HEK293 (cell line): ENCODE measurements at regions not wholly inside any gene's neighbourhood (a gene's known extent, or its start where the extent isn't known, plus 50 kb on each side); places are given as distances from the start of the nearest gene placed in this dataset.

ENCODE experiments used
- PBX3 ChIP-seq: sonication (generic); formaldehyde crosslinking; IDR thresholded peaks from 2 replicates; pipeline ENCODE4 v1.8.1; 2022; ENCODE audit warnings: mild to moderate bottlenecking, moderate library complexity, missing genetic modification reagents
- REST ChIP-seq: fragments of 450-650 bp; formaldehyde crosslinking; IDR thresholded peaks from 2 replicates; pipeline ENCODE4 v1.5.1; 2016; ENCODE audit warnings: missing biosample characterization, missing genetic modification characterization
- SCRT2 ChIP-seq: fragments of 450-650 bp; formaldehyde crosslinking; IDR thresholded peaks from 2 replicates; pipeline ENCODE4 v1.5.1; 2016; ENCODE audit warnings: missing biosample characterization, missing genetic modification characterization
- ZBTB1 ChIP-seq: fragments of 450-650 bp; formaldehyde crosslinking; IDR thresholded peaks from 2 replicates; pipeline ENCODE4 v1.5.1; 2016; ENCODE audit warnings: missing biosample characterization, missing genetic modification characterization
- ZFP41 ChIP-seq: fragments of 450-650 bp; formaldehyde crosslinking; IDR thresholded peaks from 2 replicates; pipeline ENCODE4 v1.5.1; 2016; ENCODE audit warnings: missing biosample characterization, missing genetic modification characterization, borderline replicate concordance
- ZNF121 ChIP-seq: fragments of 450-650 bp; formaldehyde crosslinking; IDR thresholded peaks from 2 replicates; pipeline ENCODE4 v1.5.1; 2016; ENCODE audit warnings: missing biosample characterization, missing genetic modification characterization
- ZNF335 ChIP-seq: fragments of 450-650 bp; formaldehyde crosslinking; conservative IDR thresholded peaks from 2 replicates; pipeline ENCODE4 v1.5.1; 2016; ENCODE audit warnings: missing biosample characterization, missing genetic modification characterization
- ZNF416 ChIP-seq: fragments of 450-650 bp; formaldehyde crosslinking; IDR thresholded peaks from 2 replicates; pipeline ENCODE4 v1.5.1; 2016; ENCODE audit warnings: missing biosample characterization, missing genetic modification characterization
- ZNF768 ChIP-seq: fragments of 450-650 bp; formaldehyde crosslinking; IDR thresholded peaks from 2 replicates; pipeline ENCODE4 v1.5.1; 2018; ENCODE audit warnings: missing biosample characterization, mild to moderate bottlenecking, missing genetic modification characterization
- ZNF776 ChIP-seq: fragments of 450-650 bp; formaldehyde crosslinking; IDR thresholded peaks from 2 replicates; pipeline ENCODE4 v1.5.0; 2017; ENCODE audit warnings: missing biosample characterization, missing genetic modification characterization, borderline replicate concordance
- TF ChIP-seq, protein P1 (sequence below): fragments of 450-650 bp; formaldehyde crosslinking; IDR thresholded peaks from 2 replicates; pipeline ENCODE4 v1.5.1; 2016; ENCODE audit warnings: missing biosample characterization, missing genetic modification characterization
- TF ChIP-seq, protein P2 (sequence below): fragments of 450-650 bp; formaldehyde crosslinking; IDR thresholded peaks from 2 replicates; pipeline ENCODE4 v1.5.1; 2016; ENCODE audit warnings: missing biosample characterization, missing genetic modification characterization

- TF ChIP-seq, protein P1, sequence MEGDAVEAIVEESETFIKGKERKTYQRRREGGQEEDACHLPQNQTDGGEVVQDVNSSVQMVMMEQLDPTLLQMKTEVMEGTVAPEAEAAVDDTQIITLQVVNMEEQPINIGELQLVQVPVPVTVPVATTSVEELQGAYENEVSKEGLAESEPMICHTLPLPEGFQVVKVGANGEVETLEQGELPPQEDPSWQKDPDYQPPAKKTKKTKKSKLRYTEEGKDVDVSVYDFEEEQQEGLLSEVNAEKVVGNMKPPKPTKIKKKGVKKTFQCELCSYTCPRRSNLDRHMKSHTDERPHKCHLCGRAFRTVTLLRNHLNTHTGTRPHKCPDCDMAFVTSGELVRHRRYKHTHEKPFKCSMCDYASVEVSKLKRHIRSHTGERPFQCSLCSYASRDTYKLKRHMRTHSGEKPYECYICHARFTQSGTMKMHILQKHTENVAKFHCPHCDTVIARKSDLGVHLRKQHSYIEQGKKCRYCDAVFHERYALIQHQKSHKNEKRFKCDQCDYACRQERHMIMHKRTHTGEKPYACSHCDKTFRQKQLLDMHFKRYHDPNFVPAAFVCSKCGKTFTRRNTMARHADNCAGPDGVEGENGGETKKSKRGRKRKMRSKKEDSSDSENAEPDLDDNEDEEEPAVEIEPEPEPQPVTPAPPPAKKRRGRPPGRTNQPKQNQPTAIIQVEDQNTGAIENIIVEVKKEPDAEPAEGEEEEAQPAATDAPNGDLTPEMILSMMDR (tag by site-specific recombination): no peak
- TF ChIP-seq ZNF416 (tag by site-specific recombination) (no peak), ZNF121 (tag by site-specific recombination) (no peak), PBX3 (CRISPR knock-in tag) (no peak), REST (tag by site-specific recombination) (no peak), ZNF776 (tag by site-specific recombination) (no peak), SCRT2 (tag by site-specific recombination) (no peak), ZFP41 (tag by site-specific recombination) (no peak), ZNF768 (tag by site-specific recombination) (no peak), ZNF335 (tag by site-specific recombination) (no peak), ZBTB1 (tag by site-specific recombination) (no peak)
- TF ChIP-seq, protein P2, sequence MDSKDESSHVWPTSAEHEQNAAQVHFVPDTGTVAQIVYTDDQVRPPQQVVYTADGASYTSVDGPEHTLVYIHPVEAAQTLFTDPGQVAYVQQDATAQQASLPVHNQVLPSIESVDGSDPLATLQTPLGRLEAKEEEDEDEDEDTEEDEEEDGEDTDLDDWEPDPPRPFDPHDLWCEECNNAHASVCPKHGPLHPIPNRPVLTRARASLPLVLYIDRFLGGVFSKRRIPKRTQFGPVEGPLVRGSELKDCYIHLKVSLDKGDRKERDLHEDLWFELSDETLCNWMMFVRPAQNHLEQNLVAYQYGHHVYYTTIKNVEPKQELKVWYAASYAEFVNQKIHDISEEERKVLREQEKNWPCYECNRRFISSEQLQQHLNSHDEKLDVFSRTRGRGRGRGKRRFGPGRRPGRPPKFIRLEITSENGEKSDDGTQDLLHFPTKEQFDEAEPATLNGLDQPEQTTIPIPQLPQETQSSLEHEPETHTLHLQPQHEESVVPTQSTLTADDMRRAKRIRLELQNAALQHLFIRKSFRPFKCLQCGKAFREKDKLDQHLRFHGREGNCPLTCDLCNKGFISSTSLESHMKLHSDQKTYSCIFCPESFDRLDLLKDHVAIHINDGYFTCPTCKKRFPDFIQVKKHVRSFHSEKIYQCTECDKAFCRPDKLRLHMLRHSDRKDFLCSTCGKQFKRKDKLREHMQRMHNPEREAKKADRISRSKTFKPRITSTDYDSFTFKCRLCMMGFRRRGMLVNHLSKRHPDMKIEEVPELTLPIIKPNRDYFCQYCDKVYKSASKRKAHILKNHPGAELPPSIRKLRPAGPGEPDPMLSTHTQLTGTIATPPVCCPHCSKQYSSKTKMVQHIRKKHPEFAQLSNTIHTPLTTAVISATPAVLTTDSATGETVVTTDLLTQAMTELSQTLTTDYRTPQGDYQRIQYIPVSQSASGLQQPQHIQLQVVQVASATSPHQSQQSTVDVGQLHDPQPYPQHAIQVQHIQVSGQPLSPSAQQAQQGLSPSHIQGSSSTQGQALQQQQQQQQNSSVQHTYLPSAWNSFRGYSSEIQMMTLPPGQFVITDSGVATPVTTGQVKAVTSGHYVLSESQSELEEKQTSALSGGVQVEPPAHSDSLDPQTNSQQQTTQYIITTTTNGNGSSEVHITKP (tag by site-specific recombination): no peak
Observed at GRCh38 chr6:158879180-158879579, 60.0 kb upstream of the EZR start.
